Esophagus muscularis mucosa (tissue), 4 donors: ENCODE measurements at regions not wholly inside any gene's neighbourhood (a gene's known extent, or its start where the extent isn't known, plus 50 kb on each side); places are given as distances from the start of the nearest gene placed in this dataset.

ENCODE experiments used
- EP300 ChIP-seq: sonication (generic); formaldehyde crosslinking; IDR thresholded peaks from one replicate; pipeline ENCODE4 v1.6.1; 2017; ENCODE audit warnings: antibody characterized with exemption
- POLR2AphosphoS5 ChIP-seq, 2 donors: sonication (generic); formaldehyde crosslinking; IDR thresholded peaks; one replicate each; pipeline ENCODE4 v1.6.1; 2017; ENCODE audit warnings: antibody characterized with exemption in 2 of 2
- TF ChIP-seq, protein P1 (sequence below), 3 experiments: fragments of 200-600 bp in 2 of 3; fragments of 450-650 bp in 1 of 3; sonication (generic) in 2 of 3; IDR thresholded peaks; one replicate each; pipeline ENCODE4 v1.5.1; 2017 to 2019; ENCODE audit warnings: antibody characterized with exemption in 3 of 3, mild to moderate bottlenecking in 2 of 3, moderate library complexity in 1 of 3

DNA sequence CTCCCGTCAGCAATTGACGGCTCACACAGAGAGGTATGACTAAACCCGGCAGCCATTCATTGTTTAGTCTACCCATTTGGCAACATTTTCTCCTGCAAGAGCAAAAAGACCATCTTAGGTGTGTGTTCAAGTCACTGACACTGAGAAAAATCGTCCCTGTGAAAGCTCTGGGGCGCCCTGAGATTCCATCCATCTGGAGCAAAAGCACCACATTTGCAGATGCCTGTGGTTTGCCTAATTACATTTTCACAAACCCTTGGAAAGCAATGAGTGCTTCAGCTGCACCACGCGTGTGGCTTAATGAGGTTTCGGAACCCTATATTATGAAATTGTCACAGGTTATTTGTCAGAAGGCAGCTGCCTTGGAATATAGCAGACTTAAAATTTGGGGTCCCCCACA is 110.7 kb upstream of the PTPRM start:
- TF ChIP-seq, protein P1, sequence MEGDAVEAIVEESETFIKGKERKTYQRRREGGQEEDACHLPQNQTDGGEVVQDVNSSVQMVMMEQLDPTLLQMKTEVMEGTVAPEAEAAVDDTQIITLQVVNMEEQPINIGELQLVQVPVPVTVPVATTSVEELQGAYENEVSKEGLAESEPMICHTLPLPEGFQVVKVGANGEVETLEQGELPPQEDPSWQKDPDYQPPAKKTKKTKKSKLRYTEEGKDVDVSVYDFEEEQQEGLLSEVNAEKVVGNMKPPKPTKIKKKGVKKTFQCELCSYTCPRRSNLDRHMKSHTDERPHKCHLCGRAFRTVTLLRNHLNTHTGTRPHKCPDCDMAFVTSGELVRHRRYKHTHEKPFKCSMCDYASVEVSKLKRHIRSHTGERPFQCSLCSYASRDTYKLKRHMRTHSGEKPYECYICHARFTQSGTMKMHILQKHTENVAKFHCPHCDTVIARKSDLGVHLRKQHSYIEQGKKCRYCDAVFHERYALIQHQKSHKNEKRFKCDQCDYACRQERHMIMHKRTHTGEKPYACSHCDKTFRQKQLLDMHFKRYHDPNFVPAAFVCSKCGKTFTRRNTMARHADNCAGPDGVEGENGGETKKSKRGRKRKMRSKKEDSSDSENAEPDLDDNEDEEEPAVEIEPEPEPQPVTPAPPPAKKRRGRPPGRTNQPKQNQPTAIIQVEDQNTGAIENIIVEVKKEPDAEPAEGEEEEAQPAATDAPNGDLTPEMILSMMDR (IDR thresholded peaks at IDR 0.05) = no peak
- TF ChIP-seq EP300 (no peak), POLR2AphosphoS5 (IDR thresholded peaks at IDR 0.05) (no peak)
